Thyroid gland (tissue), 4 donors: ENCODE measurements at regions not wholly inside any gene's neighbourhood (a gene's known extent, or its start where the extent isn't known, plus 50 kb on each side); places are given as distances from the start of the nearest gene placed in this dataset.
A peak's percentile ranks its signal among the peaks of the same experiment; 100 is the strongest.

Experiments used
- DNase-seq, 2 donors: peaks; one replicate each; pipeline ENCODE4 v3.0.0-alpha.2; 2019
- H3K27ac ChIP-seq, 3 donors: fragments of 200-600 bp; sonication (generic); 1 replicate in 2 of 3; 2 replicates in 1 of 3; pipeline ENCODE4 v1.5.1; 2016 to 2019; ENCODE audit warnings: mild to moderate bottlenecking in 1 of 3, moderate library complexity in 1 of 3
- H3K27me3 ChIP-seq: fragments of 200-600 bp; sonication (generic); one replicate; pipeline ENCODE4 v1.5.1; 2019
- H3K36me3 ChIP-seq, 2 donors: fragments of 200-600 bp; sonication (generic); one replicate each; pipeline ENCODE4 v1.5.1; 2016 to 2019
- H3K4me1 ChIP-seq, 2 donors: fragments of 200-600 bp; sonication (generic); one replicate each; pipeline ENCODE4 v1.5.1; 2017 to 2019
- H3K4me3 ChIP-seq, 3 donors: fragments of 200-600 bp; sonication (generic); replicated peaks in 1 of 3; 1 replicate in 2 of 3; 2 replicates in 1 of 3; pipeline ENCODE4 v1.5.1; 2016; ENCODE audit warnings: mild to moderate bottlenecking in 1 of 3
- H3K9me3 ChIP-seq: fragments of 200-600 bp; sonication (generic); one replicate; pipeline ENCODE4 v1.5.1; 2017
- POLR2A ChIP-seq, 2 donors: fragments of 450-650 bp; IDR thresholded peaks; one replicate each; pipeline ENCODE4 v1.6.1; 2017; ENCODE audit warnings: antibody characterized with exemption in 2 of 2, mild to moderate bottlenecking in 2 of 2, moderate library complexity in 1 of 2
- WGBS, 2 donors: methylation state at CpG; one replicate each; pipeline ENCODE4 v1.1.5; 2017; 5-methylcytosine and 5-hydroxymethylcytosine counted together
- intact Hi-C: fragments of 100-400 bp; cut with DNase I; formaldehyde crosslinking; loops from one replicate; pipeline ENCODE4 v1.15.1; 2023
- TF ChIP-seq, protein P1 (sequence below), 6 experiments: fragments of 200-600 bp in 3 of 6; fragments of 450-650 bp in 3 of 6; sonication (generic) in 3 of 6; IDR thresholded peaks; one replicate each; pipeline ENCODE4 v1.5.1; 2016 to 2019; ENCODE audit warnings: antibody characterized with exemption in 6 of 6, mild to moderate bottlenecking in 2 of 6, inconsistent platforms in 1 of 6, moderate library complexity in 1 of 6

DNA sequence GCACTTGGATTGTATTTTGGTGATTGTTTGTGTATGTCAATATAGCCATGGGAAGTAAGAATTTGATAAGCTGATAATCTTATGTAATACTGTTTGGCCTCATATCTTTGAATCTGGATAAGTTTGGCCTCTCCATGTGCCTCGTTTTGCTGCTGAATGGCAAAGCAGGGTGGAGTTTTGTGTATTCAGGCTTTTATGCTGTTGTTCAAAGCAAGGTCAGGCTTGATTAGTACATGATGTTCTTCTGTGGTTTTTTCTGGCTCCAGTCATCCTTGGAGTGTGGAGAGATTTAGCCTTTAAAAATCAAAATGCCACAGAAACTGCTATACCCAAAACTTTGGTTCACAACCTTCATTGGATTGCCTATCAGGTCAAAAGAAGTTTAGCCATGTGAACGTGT lies 728.9 kb upstream of the GJE1 start:
- Histone ChIP-seq H3K4me1 (peaks cover 26 to 31% of the 10 kb centered on the region in 2 donors), H3K27ac (peak overlapping the region; percentile 55 to 66 (median 62)), H3K4me3 (no peak overlapping the region), H3K27me3 (no peaks in the 10 kb centered on the region), H3K36me3 (no peaks in the 10 kb centered on the region), H3K9me3 (no peaks in the 10 kb centered on the region)
- intact Hi-C loops = no loop called here
- 28 to 32% methylated on average over 2 of the region's 2 CpGs for WGBS, 2 donors
- peak; percentile 35 to 42 for DNase-seq
- no peak for TF ChIP-seq POLR2A (IDR thresholded peaks at IDR 0.05)
- TF ChIP-seq, protein P1, sequence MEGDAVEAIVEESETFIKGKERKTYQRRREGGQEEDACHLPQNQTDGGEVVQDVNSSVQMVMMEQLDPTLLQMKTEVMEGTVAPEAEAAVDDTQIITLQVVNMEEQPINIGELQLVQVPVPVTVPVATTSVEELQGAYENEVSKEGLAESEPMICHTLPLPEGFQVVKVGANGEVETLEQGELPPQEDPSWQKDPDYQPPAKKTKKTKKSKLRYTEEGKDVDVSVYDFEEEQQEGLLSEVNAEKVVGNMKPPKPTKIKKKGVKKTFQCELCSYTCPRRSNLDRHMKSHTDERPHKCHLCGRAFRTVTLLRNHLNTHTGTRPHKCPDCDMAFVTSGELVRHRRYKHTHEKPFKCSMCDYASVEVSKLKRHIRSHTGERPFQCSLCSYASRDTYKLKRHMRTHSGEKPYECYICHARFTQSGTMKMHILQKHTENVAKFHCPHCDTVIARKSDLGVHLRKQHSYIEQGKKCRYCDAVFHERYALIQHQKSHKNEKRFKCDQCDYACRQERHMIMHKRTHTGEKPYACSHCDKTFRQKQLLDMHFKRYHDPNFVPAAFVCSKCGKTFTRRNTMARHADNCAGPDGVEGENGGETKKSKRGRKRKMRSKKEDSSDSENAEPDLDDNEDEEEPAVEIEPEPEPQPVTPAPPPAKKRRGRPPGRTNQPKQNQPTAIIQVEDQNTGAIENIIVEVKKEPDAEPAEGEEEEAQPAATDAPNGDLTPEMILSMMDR (IDR thresholded peaks at IDR 0.05) = no peak

DNA sequence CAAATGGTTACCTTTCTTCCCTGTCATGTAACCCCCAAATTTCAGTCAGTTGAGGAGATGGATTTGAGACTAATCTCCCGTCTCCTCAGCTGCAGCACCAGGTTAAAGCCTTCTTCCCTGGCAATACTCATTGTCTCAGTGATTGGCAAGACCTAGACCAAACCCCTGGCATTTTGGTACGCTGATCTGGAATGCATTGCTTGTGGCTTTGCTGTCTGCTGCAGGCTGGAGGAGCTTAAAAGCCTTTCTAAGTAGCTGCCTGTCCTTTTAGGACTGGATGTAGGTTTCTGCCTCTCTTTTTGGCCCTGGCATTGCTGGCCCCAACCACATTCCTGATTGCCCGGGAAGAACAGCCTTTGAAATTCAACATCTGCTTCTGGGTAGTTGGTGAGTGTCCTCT lies 729.6 kb upstream of the GJE1 start:
- Histone ChIP-seq H3K27me3 (no peaks in the 10 kb centered on the region), H3K4me1 (peaks cover 26 to 31% of the 10 kb centered on the region in 2 donors), H3K4me3 (no peak overlapping the region), H3K9me3 (no peaks in the 10 kb centered on the region), H3K27ac (peak overlapping the region; percentile 55 to 66 (median 62)), H3K36me3 (no peaks in the 10 kb centered on the region)
- DNase-seq = no peak
- 84 to 89% methylated on average over 3 of the region's 3 CpGs for WGBS, 2 donors
- TF ChIP-seq, protein P1 (IDR thresholded peaks at IDR 0.05) = no peak
- no peak for TF ChIP-seq POLR2A (IDR thresholded peaks at IDR 0.05)
- intact Hi-C loops = no loop called here

DNA sequence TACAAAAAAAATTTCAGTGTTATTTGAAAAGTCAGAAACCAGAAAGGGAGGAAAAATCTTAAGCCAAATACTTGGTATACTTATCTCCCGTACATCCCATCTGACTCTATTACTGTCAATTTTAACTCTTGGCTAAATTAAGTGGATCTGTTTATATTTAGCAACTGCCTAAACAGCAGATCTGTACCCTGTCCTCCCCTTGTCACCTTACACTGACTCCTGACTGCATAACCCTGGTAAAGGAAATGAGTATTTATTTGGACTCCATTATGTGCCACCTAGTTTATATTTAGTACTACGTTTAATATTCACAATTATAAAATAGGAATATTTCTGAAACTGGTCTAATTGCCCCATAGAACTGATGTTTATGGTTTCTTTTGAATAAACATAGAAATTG lies 730.2 kb upstream of the GJE1 start:
- Histone ChIP-seq H3K27ac (peak overlapping the region in 1 of 3 donors; percentile 55), H3K4me1 (peaks cover 26 to 31% of the 10 kb centered on the region in 2 donors), H3K27me3 (no peaks in the 10 kb centered on the region), H3K4me3 (no peak overlapping the region), H3K9me3 (no peaks in the 10 kb centered on the region), H3K36me3 (no peaks in the 10 kb centered on the region)
- no peak for DNase-seq
- TF ChIP-seq POLR2A (IDR thresholded peaks at IDR 0.05) = no peak
- TF ChIP-seq, protein P1 (IDR thresholded peaks at IDR 0.05) = no peak
- intact Hi-C loops = no loop called here
- 67 to 70% methylated on average over 2 of the region's 2 CpGs for WGBS, 2 donors

DNA sequence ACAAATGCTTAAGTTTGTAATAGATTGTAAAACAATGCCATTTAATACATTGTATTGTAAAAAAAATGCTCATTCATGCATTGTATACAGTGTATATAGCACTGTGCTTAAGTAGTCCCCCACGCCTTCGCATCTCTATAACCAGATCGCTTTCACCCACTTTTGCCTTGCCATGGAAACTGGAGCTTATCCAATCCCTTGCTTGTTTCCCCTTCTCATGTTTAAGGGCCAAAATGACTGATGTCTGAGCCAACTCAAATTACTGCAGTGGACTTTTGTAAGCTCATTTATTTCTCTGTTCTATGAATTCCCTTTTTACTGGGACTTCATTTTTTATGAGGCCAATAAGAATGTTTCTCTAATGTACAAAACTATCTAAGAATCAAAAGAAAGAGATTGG lies 730.9 kb upstream of the GJE1 start:
- no peak overlapping the region for H3K4me3 ChIP-seq
- 79 to 80% methylated on average over 3 of the region's 3 CpGs for WGBS, 2 donors
- H3K4me1 ChIP-seq = peaks cover 26 to 31% of the 10 kb centered on the region in 2 donors
- no peak for TF ChIP-seq POLR2A (IDR thresholded peaks at IDR 0.05)
- TF ChIP-seq, protein P1 (IDR thresholded peaks at IDR 0.05) = no peak
- H3K9me3 ChIP-seq = no peaks in the 10 kb centered on the region
- H3K27me3 ChIP-seq = no peaks in the 10 kb centered on the region
- intact Hi-C loops = no loop called here
- H3K27ac ChIP-seq = peak overlapping the region in 1 of 3 donors; percentile 55
- no peak for DNase-seq
- no peaks in the 10 kb centered on the region for H3K36me3 ChIP-seq

DNA sequence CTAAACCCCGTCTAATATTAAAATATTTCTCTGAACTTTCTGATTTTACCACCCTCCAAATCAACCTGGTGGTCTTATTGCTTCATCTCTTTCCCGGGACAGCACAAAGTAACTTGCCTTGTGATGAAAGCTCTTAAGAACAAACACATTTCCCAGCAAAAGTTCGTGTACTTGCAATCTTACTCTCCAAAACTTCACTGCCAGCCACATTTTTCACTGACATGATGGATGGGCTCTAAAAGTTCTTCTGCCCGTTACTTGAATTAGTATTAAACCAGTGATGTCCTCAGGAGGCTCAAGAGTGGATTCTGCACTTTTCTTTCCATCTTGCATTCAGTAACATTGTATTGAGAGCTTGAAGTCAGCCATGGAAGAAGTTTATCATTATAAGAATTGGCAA lies 731.6 kb upstream of the GJE1 start:
- WGBS, 2 donors = 63 to 68% methylated on average over 4 of the region's 4 CpGs
- intact Hi-C loops = no loop called here
- H3K27ac ChIP-seq = no peak overlapping the region
- H3K27me3 ChIP-seq = no peaks in the 10 kb centered on the region
- H3K9me3 ChIP-seq = no peaks in the 10 kb centered on the region
- peaks cover 26 to 31% of the 10 kb centered on the region in 2 donors for H3K4me1 ChIP-seq
- no peak for TF ChIP-seq POLR2A (IDR thresholded peaks at IDR 0.05)
- TF ChIP-seq, protein P1 (IDR thresholded peaks at IDR 0.05) = no peak
- H3K36me3 ChIP-seq = no peaks in the 10 kb centered on the region
- H3K4me3 ChIP-seq = no peak overlapping the region
- no peak for DNase-seq
